HL-60 (cell line): ENCODE measurements at regions not wholly inside any gene's neighbourhood (a gene's known extent, or its start where the extent isn't known, plus 50 kb on each side); places are given as distances from the start of the nearest gene placed in this dataset.

ENCODE experiments used
- CTCF ChIP-seq: IDR thresholded peaks from one replicate; pipeline ENCODE4 v1.5.1; 2011; ENCODE audit warnings: low read length, control low read depth, inconsistent platforms; ENCODE audit not compliant: insufficient read depth
- GABPA ChIP-seq: IDR thresholded peaks from 2 replicates; pipeline ENCODE4 v1.6.1; 2012; ENCODE audit warnings: low read depth
- POLR2AphosphoS5 ChIP-seq: IDR thresholded peaks from 2 replicates; pipeline ENCODE4 v1.6.1; 2012; ENCODE audit warnings: low read depth
- REST ChIP-seq: IDR thresholded peaks from 2 replicates; pipeline ENCODE4 v1.6.1; 2012; ENCODE audit warnings: low read depth; ENCODE audit not compliant: insufficient replicate concordance

GRCh38 chr19:13699786-13700185, 64.5 kb upstream of the MRI1 start:
- TF ChIP-seq POLR2AphosphoS5 (no peak), CTCF (no peak), REST (no peak), GABPA (no peak)
